ENCODE measurements at regions not wholly inside any gene's neighbourhood (a gene's known extent, or its start where the extent isn't known, plus 50 kb on each side); places are given as distances from the start of the nearest gene placed in this dataset.

DNA sequence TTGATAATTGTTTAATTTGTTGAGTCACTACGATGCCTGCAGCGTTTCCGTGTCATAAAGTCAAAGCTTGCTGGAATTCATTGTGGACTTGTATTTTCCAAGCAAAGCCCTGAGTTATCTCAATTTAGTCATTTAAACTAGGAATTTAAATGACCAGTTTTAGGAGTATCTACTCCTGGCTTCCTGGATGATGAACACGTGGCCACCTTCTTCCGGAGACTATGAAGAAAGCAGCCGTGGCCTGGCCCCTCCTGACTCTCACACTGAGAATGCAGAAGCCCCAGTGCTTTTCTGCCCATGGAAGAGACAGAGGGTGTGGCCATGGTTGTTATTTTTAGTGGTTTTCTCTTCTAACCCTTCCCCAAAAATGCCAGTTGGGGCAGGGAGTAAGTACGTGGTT is 250.7 kb upstream of the GATB start (continued):
- TF ChIP-seq, protein P1, sequence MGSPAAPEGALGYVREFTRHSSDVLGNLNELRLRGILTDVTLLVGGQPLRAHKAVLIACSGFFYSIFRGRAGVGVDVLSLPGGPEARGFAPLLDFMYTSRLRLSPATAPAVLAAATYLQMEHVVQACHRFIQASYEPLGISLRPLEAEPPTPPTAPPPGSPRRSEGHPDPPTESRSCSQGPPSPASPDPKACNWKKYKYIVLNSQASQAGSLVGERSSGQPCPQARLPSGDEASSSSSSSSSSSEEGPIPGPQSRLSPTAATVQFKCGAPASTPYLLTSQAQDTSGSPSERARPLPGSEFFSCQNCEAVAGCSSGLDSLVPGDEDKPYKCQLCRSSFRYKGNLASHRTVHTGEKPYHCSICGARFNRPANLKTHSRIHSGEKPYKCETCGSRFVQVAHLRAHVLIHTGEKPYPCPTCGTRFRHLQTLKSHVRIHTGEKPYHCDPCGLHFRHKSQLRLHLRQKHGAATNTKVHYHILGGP (tag by site-specific recombination; IDR thresholded peaks at IDR 0.05) = no peak
- TF ChIP-seq ZNF26 (tag by site-specific recombination; IDR thresholded peaks at IDR 0.05) = no peak
- TF ChIP-seq, protein P2, sequence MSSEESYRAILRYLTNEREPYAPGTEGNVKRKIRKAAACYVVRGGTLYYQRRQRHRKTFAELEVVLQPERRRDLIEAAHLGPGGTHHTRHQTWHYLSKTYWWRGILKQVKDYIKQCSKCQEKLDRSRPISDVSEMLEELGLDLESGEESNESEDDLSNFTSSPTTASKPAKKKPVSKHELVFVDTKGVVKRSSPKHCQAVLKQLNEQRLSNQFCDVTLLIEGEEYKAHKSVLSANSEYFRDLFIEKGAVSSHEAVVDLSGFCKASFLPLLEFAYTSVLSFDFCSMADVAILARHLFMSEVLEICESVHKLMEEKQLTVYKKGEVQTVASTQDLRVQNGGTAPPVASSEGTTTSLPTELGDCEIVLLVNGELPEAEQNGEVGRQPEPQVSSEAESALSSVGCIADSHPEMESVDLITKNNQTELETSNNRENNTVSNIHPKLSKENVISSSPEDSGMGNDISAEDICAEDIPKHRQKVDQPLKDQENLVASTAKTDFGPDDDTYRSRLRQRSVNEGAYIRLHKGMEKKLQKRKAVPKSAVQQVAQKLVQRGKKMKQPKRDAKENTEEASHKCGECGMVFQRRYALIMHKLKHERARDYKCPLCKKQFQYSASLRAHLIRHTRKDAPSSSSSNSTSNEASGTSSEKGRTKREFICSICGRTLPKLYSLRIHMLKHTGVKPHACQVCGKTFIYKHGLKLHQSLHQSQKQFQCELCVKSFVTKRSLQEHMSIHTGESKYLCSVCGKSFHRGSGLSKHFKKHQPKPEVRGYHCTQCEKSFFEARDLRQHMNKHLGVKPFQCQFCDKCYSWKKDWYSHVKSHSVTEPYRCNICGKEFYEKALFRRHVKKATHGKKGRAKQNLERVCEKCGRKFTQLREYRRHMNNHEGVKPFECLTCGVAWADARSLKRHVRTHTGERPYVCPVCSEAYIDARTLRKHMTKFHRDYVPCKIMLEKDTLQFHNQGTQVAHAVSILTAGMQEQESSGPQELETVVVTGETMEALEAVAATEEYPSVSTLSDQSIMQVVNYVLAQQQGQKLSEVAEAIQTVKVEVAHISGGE (tag by site-specific recombination; conservative IDR thresholded peaks at IDR 0.05; ENCODE audit: low read depth) = no peak
- TF ChIP-seq ZNF561 (tag by site-specific recombination; IDR thresholded peaks at IDR 0.05; ENCODE audit: borderline replicate concordance) = no peak

DNA sequence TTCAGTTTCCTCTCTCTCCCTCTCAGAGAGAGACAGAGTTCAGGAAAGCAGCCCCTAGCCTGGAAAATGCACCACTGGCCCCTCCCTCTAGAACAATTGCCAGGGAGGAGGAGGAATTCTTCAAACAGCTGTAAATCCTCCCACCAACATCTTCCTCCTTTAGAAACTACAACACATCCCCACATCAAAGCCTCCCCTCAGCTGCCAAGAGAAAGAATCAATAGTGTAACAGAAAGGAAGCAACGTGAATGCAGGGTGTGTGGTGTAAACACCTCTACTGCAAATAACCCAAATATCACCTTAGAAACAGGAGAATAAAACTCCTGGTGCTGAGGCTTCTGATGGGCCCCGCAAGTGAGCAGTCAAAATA is 249.9 kb upstream of the GATB start:
- Histone ChIP-seq H3K36me3 (ENCODE audit: control insufficient read depth in 2 of 2, insufficient read depth in 1 of 2, low read length in 2 of 2) (no peaks in the 10 kb centered on the region), H3K9me3 (ENCODE audit: control insufficient read depth, insufficient read depth, low read depth, low read length) (no peaks in the 10 kb centered on the region), H3K4me1 (ENCODE audit: control insufficient read depth, insufficient read depth, low read length) (no peaks in the 10 kb centered on the region), H3K4me3 (ENCODE audit: low read depth, low read length) (no peak overlapping the region), H3K27ac (ENCODE audit: extremely low read depth, low read depth, low read length) (no peak overlapping the region)
- ChIA-PET CTCF (no interaction called here), POLR2A (no interaction called here)
- TF ChIP-seq ZNF366 (tag by site-specific recombination; conservative IDR thresholded peaks at IDR 0.05) = no peak
- TF ChIP-seq YY1 (tag by site-specific recombination; IDR thresholded peaks at IDR 0.05) = no peak
- 0 out of 2 replicates have a peak, but pooled peaks have one; percentile 7 for TF ChIP-seq ZFHX2 (tag by site-specific recombination; conservative IDR thresholded peaks at IDR 0.05)
- TF ChIP-seq, protein P3, sequence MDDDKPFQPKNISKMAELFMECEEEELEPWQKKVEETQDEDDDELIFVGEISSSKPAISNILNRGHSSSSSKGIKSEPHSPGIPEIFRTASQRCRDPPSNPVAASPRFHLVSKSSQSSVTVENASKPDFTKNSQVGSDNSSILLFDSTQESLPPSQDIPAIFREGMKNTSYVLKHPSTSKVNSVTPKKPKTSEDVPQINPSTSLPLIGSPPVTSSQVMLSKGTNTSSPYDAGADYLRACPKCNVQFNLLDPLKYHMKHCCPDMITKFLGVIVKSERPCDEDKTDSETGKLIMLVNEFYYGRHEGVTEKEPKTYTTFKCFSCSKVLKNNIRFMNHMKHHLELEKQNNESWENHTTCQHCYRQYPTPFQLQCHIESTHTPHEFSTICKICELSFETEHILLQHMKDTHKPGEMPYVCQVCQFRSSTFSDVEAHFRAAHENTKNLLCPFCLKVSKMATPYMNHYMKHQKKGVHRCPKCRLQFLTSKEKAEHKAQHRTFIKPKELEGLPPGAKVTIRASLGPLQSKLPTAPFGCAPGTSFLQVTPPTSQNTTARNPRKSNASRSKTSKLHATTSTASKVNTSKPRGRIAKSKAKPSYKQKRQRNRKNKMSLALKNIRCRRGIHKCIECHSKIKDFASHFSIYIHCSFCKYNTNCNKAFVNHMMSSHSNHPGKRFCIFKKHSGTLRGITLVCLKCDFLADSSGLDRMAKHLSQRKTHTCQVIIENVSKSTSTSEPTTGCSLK (tag by site-specific recombination; IDR thresholded peaks at IDR 0.05) = no peak

DNA sequence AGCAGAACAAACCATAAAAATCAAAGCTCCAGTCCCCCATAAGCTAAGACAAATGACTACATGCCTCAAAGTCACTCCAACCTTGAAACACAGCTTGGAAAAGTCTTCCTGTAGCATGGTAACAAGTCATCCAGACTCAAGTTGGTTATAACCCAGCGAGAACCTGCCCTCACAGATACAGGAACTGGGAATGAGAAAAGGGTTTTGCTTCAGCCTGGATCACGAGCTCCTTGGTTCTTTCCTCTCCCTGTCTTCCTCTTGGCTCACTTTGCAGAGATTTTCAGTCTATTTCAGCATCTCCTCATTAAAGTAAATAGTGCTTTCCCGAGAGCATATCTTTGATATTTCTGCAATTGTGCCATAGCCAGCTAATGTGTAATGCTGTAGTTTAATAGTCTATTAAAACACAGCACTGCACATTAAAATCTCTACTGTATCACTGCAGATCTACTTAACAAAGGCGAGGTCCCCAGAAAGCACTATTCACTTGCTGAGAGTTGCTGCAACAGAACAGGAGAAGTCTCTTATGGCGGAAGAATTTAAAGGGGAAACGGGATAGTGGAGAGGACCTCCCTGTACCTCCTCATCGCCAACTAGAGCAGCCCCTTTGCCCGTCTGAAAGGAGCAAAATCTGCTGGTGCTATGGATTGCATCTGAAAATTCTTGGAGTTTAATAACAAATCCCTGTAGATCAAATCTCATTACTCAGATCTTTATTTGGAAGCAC is 249.3 kb upstream of the GATB start:
- ChIA-PET POLR2A (no interaction called here), CTCF (interaction anchor here (0.6 to 0.8 kb wide), 2 partner anchors 59 to 491 kb away, joined by 4 read pairs; no protein-coding TSS in a partner anchor)
- no peaks in the 10 kb centered on the region for H3K9me3 ChIP-seq (ENCODE audit: control insufficient read depth, insufficient read depth, low read depth, low read length)
- no peak overlapping the region for H3K27ac ChIP-seq (ENCODE audit: extremely low read depth, low read depth, low read length)
- no peak overlapping the region for H3K4me3 ChIP-seq (ENCODE audit: low read depth, low read length)
- TF ChIP-seq ZNF529 (tag by site-specific recombination; IDR thresholded peaks at IDR 0.05; ENCODE audit: insufficient replicate concordance) = no peak
- TF ChIP-seq HOXD13 (CRISPR knock-in tag; IDR thresholded peaks at IDR 0.05; ENCODE audit: borderline replicate concordance) = no peak
- TF ChIP-seq ZNF341 (tag by site-specific recombination; IDR thresholded peaks at IDR 0.05; ENCODE audit: low read depth) = no peak
- no peak for TF ChIP-seq ZNF629 (tag by site-specific recombination; IDR thresholded peaks at IDR 0.05)
- no peak for TF ChIP-seq ZNF311 (tag by site-specific recombination; IDR thresholded peaks at IDR 0.05; ENCODE audit: borderline replicate concordance)
- no peak for TF ChIP-seq ZNF426 (tag by site-specific recombination; IDR thresholded peaks at IDR 0.05)
- no peak for TF ChIP-seq ZNF785 (tag by site-specific recombination; IDR thresholded peaks at IDR 0.05)
- TF ChIP-seq ZNF202 (tag by site-specific recombination; IDR thresholded peaks at IDR 0.05; ENCODE audit: borderline replicate concordance) = no peak
- no peaks in the 10 kb centered on the region for H3K36me3 ChIP-seq (ENCODE audit: control insufficient read depth in 2 of 2, insufficient read depth in 1 of 2, low read length in 2 of 2)
- H3K4me1 ChIP-seq (ENCODE audit: control insufficient read depth, insufficient read depth, low read length) = no peaks in the 10 kb centered on the region
